ENCODE measurements at regions not wholly inside any gene's neighbourhood (a gene's known extent, or its start where the extent isn't known, plus 50 kb on each side); places are given as distances from the start of the nearest gene placed in this dataset.

DNA sequence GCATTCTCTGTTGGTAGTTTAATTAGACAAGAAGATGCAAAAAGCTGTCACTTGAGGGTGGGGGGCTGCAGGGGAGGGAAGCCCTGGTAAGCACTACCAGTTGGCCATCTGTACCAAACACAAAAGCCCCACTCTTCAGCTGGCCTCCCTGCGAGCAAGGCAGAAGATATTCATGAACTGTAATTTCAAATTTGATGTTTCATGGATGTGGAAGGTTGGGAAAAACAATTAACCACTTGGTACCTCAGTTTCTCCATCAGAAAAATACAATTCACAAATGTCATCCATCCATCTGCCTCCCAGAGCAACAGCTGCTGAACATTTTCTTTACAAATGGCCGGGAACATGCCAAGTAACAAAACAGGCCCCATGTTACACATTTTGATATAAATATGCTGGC, 265.3 kb downstream of the HNRNPD start:
- TF ChIP-seq CTCF (IDR thresholded peaks at IDR 0.05) = no peak

DNA sequence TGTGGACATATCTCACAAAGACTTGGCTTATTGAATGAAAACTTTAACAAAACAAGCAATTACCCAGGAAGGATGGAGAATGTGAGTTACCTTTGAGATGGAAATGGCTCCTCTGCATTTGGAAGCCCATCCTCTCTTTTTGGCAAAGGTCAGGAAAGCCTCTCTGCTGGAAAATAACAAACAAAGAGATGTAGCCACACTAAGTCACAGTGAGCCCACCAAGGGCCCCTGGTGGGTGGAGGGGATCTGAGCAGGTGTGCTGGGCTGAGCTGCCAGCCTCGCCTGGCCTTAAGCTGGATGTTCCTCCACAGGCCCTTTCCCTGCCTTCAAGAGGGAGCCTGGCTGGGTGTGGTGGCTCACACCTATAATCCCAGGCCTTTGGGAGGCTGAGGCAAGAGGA, 269.2 kb downstream of the HNRNPD start:
- no peak for TF ChIP-seq CTCF (IDR thresholded peaks at IDR 0.05)

- TF ChIP-seq CTCF (IDR thresholded peaks at IDR 0.05) = no peak
These were observed 273.7 kb downstream of the HNRNPD start for GRCh38 chr4:82099928-82100579.

DNA sequence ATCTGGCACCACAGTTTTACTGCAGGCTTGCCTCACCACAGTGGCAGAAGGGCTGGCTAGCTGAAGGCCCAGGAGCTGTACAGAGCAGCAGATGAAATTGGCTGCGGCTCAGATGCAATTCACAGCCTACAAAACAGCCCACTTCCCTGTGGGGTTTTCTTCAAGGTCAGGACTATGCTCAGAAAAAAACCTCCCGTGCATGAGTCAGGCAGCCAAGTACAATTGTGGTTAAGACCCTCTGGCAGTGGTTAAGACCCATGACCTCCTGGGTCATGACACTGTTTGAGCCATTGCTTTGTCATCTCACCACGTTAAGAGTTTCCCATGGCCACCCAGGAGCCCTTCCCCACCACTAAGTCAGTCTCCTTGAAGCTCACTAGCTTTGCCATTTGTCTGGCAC, 276.3 kb downstream of the HNRNPD start:
- no peak for TF ChIP-seq CTCF (IDR thresholded peaks at IDR 0.05)

DNA sequence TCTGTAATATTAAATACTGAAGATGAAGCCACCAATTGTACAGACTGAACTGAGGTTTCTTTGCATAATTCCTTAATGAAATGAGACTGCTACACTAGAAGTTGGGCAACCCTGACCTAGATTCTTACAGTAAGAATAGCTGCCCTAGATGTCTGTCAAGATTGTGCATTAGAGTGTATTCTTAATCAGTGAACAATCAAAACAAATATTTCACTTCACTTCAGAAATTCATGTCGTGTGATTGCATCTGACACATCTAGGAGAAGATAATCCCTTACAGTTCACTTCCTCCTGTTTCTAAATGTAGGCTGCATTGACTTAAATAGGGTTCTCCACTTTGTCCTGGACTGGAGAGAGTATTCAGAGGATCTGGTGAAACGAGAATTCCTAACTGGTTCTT, 283.1 kb downstream of the HNRNPD start:
- no peak for TF ChIP-seq CTCF (IDR thresholded peaks at IDR 0.05)

- no peak for TF ChIP-seq CTCF (IDR thresholded peaks at IDR 0.05)
These were observed 289.0 kb downstream of the HNRNPD start for GRCh38 chr4:82084747-82085146.

DNA sequence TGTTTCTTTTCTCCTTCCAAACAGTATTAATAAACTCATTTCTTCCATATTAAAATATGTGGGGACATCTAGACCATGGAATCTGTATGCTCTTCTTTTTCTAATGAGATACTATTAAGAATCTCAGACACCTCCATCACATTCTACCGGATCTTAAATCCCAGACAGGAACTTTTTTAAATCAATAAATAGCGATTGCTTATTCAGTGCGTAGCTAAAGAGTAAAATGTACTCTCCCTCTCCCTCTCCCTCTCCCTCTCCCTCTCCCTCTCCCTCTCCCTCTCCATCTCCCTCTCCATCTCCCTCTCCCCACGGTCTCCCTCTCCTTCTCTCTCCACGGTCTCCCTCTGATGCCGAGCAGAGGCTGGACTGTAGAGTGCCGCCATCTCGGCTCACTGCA, 297.0 kb downstream of the HNRNPD start:
- TF ChIP-seq CTCF (IDR thresholded peaks at IDR 0.05) = no peak

GRCh38 chr4:82076359-82076758, 297.4 kb downstream of the HNRNPD start:
- TF ChIP-seq CTCF (IDR thresholded peaks at IDR 0.05) = no peak
